LNCaP clone FGC (cell line): ENCODE measurements at regions not wholly inside any gene's neighbourhood (a gene's known extent, or its start where the extent isn't known, plus 50 kb on each side); places are given as distances from the start of the nearest gene placed in this dataset.

Source experiments
- DNase-seq: peaks from one replicate; pipeline ENCODE4 v3.0.0-alpha.2; 2011; ENCODE audit warnings: low read depth
- H3K4me3 ChIP-seq: 2 replicates; pipeline ENCODE4 v1.5.1; 2011; ENCODE audit warnings: mild to moderate bottlenecking, low read depth, low read length, control low read depth
- TF ChIP-seq, protein P1 (sequence below): IDR thresholded peaks from 2 replicates; pipeline ENCODE4 v1.5.1; 2012; ENCODE audit warnings: mild to moderate bottlenecking; ENCODE audit not compliant: control insufficient read depth, insufficient read depth; ENCODE audit errors: extremely low read depth

DNA sequence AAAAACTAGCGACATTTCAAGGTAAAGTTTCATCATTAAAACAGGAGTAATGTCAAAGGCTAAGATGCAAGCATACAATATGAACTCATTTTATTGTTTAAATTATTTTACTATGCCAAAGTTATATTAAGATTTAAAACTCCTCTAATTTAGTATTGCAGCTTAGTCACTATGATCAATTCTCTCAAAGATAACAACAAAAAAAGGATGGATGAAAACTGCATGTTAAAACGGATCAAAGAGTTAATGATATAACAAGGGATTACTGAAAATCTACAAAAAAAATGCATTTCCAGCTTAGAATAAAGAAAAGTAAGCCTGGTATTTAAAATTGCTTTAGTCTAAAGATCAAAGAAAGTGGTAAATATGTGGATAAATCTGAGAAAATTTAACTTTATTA is 587.8 kb upstream of the PCDH20 start:
- H3K4me3 ChIP-seq, result no peak overlapping the region
- no peak for DNase-seq
- TF ChIP-seq, protein P1, sequence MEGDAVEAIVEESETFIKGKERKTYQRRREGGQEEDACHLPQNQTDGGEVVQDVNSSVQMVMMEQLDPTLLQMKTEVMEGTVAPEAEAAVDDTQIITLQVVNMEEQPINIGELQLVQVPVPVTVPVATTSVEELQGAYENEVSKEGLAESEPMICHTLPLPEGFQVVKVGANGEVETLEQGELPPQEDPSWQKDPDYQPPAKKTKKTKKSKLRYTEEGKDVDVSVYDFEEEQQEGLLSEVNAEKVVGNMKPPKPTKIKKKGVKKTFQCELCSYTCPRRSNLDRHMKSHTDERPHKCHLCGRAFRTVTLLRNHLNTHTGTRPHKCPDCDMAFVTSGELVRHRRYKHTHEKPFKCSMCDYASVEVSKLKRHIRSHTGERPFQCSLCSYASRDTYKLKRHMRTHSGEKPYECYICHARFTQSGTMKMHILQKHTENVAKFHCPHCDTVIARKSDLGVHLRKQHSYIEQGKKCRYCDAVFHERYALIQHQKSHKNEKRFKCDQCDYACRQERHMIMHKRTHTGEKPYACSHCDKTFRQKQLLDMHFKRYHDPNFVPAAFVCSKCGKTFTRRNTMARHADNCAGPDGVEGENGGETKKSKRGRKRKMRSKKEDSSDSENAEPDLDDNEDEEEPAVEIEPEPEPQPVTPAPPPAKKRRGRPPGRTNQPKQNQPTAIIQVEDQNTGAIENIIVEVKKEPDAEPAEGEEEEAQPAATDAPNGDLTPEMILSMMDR, result no peak

DNA sequence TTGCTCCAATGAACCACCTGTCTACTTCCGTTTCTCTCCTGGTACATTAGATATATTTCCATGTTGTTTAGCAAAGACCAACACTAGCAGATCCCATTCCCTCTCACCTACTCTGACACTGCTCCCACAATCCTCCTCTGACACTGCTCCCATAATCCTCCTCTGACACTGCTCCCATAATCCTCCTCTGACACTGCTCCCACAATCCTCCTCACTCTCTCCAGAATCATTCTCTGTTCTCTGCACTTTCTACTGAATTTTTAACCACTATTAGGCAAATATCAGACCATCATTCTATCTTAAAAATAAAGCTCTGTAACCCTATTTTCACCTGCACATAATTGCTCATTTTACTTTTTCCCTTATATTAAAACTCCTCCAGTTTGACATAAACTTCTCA is 578.5 kb upstream of the PCDH20 start:
- no peak overlapping the region for H3K4me3 ChIP-seq
- TF ChIP-seq, protein P1, result no peak
- no peak for DNase-seq

DNA sequence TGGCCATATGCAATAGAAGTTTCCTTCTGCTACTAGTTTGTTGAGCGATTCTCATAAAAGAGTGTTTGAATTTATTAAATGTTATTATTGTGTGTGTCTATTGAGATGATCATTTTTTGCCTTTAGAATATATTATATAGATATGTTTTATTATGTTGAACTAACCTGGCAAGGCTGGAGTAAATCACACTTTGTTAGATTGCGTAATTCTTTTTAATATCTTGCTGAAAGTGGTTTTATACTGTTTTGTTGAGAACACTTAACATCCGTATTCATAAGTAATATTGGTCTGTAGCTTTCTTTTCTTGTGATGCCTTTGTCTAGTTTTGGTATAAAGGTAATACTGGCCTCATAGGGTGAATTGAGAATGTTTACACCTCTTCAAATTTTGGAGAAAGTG is 574.3 kb upstream of the PCDH20 start:
- DNase-seq, result no peak
- no peak overlapping the region for H3K4me3 ChIP-seq
- TF ChIP-seq, protein P1, result no peak

DNA sequence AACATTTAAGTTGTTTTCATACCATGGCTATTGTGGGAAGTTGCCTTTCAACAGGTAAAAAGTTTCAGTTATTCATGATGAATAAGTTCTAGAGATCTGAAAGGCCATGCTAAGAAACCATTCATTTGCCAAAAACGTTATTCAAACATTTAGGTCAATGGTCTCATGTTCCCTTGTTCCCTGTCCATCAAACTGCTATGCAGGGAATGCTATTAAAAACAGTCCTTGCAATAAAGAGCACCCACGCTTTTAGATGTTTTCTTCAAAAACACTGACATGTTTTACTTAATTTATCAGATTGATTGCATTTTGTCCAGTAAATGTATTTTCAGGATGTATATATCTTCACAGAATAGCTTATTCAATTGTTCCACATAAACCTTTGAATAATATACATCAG is 573.2 kb upstream of the PCDH20 start:
- DNase-seq, result no peak
- TF ChIP-seq, protein P1, result no peak
- H3K4me3 ChIP-seq, result no peak overlapping the region

DNA sequence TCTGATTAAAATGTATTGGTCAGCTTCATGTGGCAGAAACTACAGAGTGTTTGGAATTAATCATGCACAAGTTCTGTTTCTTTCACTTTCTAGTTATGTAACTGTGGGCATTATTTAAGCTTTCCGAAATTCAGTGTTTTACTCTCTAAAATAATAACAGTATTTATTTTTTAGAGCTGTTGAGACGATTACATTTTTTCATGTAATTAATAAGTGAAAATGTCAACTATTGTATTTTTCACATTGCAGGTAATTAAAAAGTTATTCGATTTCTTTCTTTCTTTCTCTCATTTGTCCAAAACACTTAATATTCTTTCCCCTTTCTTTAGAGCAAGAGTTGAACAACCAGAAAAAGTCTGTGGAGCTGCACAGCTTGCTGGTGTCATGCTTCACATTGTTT is 559.4 kb upstream of the PCDH20 start:
- TF ChIP-seq, protein P1, result no peak
- no peak overlapping the region for H3K4me3 ChIP-seq
- DNase-seq, result no peak

GRCh38 chr13:61965756-61966155 is 550.1 kb upstream of the PCDH20 start:
- TF ChIP-seq, protein P1, result no peak
- no peak for DNase-seq
- H3K4me3 ChIP-seq, result no peak overlapping the region

- no peak for DNase-seq
- H3K4me3 ChIP-seq, result no peak overlapping the region
- TF ChIP-seq, protein P1, result no peak
These were observed 545.3 kb upstream of the PCDH20 start for GRCh38 chr13:61960981-61961380.
